ENCODE measurements at regions not wholly inside any gene's neighbourhood (a gene's known extent, or its start where the extent isn't known, plus 50 kb on each side); places are given as distances from the start of the nearest gene placed in this dataset.

GRCh38 chr18:45559258-45559657, 56.0 kb upstream of the SLC14A2 start:
- H3K4me1 ChIP-seq: no peaks in the 10 kb centered on the region
- no peak for TF ChIP-seq POLR2A (IDR thresholded peaks at IDR 0.05)
- TF ChIP-seq, protein P1, sequence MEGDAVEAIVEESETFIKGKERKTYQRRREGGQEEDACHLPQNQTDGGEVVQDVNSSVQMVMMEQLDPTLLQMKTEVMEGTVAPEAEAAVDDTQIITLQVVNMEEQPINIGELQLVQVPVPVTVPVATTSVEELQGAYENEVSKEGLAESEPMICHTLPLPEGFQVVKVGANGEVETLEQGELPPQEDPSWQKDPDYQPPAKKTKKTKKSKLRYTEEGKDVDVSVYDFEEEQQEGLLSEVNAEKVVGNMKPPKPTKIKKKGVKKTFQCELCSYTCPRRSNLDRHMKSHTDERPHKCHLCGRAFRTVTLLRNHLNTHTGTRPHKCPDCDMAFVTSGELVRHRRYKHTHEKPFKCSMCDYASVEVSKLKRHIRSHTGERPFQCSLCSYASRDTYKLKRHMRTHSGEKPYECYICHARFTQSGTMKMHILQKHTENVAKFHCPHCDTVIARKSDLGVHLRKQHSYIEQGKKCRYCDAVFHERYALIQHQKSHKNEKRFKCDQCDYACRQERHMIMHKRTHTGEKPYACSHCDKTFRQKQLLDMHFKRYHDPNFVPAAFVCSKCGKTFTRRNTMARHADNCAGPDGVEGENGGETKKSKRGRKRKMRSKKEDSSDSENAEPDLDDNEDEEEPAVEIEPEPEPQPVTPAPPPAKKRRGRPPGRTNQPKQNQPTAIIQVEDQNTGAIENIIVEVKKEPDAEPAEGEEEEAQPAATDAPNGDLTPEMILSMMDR (IDR thresholded peaks at IDR 0.05 in 4 of 5, conservative IDR thresholded peaks at IDR 0.05 in 1 of 5): no peak
- no peaks in the 10 kb centered on the region for H3K27me3 ChIP-seq
- no peaks in the 10 kb centered on the region for H3K9me3 ChIP-seq
- H3K27ac ChIP-seq: no peak overlapping the region
- no peak overlapping the region for H3K4me3 ChIP-seq
- no peak for ATAC-seq
- in situ Hi-C loops (cut with MboI; ENCODE audit: low sequenced_read_pairs in 4 of 4): no loop called here
- DNase-seq: no peak
- no peaks in the 10 kb centered on the region for H3K36me3 ChIP-seq
- intact Hi-C loops (cut with DNase I; ENCODE audit: low total_unique reads): no loop called here

- no peak overlapping the region for H3K4me3 ChIP-seq
- no peaks in the 10 kb centered on the region for H3K36me3 ChIP-seq
- intact Hi-C loops (cut with DNase I; ENCODE audit: low total_unique reads): no loop called here
- no peaks in the 10 kb centered on the region for H3K27me3 ChIP-seq
- in situ Hi-C loops (cut with MboI; ENCODE audit: low sequenced_read_pairs in 4 of 4): no loop called here
- DNase-seq (no peak), ATAC-seq (no peak)
- H3K9me3 ChIP-seq: no peaks in the 10 kb centered on the region
- H3K27ac ChIP-seq: no peak overlapping the region
- TF ChIP-seq, protein P1 (IDR thresholded peaks at IDR 0.05 in 4 of 5, conservative IDR thresholded peaks at IDR 0.05 in 1 of 5): no peak
- no peak for TF ChIP-seq POLR2A (IDR thresholded peaks at IDR 0.05)
- H3K4me1 ChIP-seq: no peaks in the 10 kb centered on the region
Observed at GRCh38 chr18:45560870-45561269, 54.4 kb upstream of the SLC14A2 start.

DNA sequence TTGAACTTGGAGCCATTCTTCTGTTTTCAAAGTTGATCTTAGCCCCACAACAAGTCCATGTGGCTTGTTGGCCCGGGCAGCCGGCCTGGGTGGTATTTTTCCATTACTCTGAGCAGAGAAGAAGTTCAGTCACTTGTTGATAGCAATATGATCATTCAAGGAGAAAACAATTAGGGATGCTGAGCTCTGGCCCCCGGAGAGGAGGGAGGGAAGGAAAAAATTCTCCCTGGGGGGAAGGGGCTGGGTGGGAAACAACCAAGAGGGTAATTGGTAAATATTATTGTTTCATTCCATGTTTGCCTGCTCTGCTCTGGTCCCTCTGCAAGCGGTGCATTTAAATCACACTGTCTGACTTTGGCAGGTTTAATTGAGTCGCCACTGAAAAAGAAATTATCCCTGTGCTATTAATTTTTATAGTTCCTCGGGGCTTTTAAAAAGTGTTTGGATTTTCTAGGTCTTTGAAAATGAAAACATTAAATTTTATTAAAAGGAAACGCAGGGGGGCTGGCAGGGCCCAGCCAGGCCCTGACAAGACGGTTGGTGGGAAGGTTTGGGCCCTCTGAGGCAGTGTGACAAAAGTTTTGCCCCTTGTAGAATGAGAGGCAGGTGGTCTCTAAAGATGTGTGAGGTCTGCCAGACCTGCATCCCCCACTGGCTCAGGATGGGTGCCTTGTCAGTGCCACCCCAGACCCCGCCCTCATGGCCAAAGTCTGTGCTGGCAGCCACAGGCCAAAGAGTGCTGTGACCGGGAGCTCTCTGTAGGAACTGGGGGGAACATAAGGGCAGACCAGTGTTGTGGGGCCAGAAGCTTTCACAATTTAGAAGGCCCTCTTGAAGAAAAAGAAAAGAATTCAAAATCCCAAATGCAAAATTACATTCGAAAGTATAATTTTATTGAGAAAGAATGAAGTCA, 52.5 kb upstream of the SLC14A2 start:
- Histone ChIP-seq H3K36me3 (no peaks in the 10 kb centered on the region), H3K4me1 (peaks cover 0 to 5% of the 10 kb centered on the region in 2 donors), H3K9me3 (no peaks in the 10 kb centered on the region), H3K27me3 (no peaks in the 10 kb centered on the region), H3K4me3 (no peak overlapping the region), H3K27ac (peak overlapping the region in 3 of 4 donors; percentile 2 to 42 (median 32))
- ATAC-seq: peak; percentile 34 to 36
- TF ChIP-seq POLR2A (IDR thresholded peaks at IDR 0.05): no peak
- TF ChIP-seq, protein P1 (IDR thresholded peaks at IDR 0.05 in 4 of 5, conservative IDR thresholded peaks at IDR 0.05 in 1 of 5): no peak
- DNase-seq: peak in 1 of 2 donors; percentile 36
- intact Hi-C loops (cut with DNase I; ENCODE audit: low total_unique reads): no loop called here
- in situ Hi-C loops (cut with MboI; ENCODE audit: low sequenced_read_pairs in 4 of 4): no loop called here

- Histone ChIP-seq H3K4me3 (no peak overlapping the region), H3K36me3 (no peaks in the 10 kb centered on the region), H3K27ac (no peak overlapping the region), H3K27me3 (no peaks in the 10 kb centered on the region), H3K9me3 (no peaks in the 10 kb centered on the region), H3K4me1 (peaks cover 0 to 5% of the 10 kb centered on the region in 2 donors)
- DNase-seq (no peak), ATAC-seq (no peak)
- TF ChIP-seq, protein P1 (IDR thresholded peaks at IDR 0.05 in 4 of 5, conservative IDR thresholded peaks at IDR 0.05 in 1 of 5): no peak
- TF ChIP-seq POLR2A (IDR thresholded peaks at IDR 0.05): no peak
- in situ Hi-C loops (cut with MboI; ENCODE audit: low sequenced_read_pairs in 4 of 4) (no loop called here), intact Hi-C loops (cut with DNase I; ENCODE audit: low total_unique reads) (no loop called here)
Observed at GRCh38 chr18:45565280-45565970, 49.9 kb upstream of the SLC14A2 start.
